CD4-positive, CD25-positive, alpha-beta regulatory T cell (primary cell): ENCODE measurements at regions not wholly inside any gene's neighbourhood (a gene's known extent, or its start where the extent isn't known, plus 50 kb on each side); places are given as distances from the start of the nearest gene placed in this dataset.

Source experiments
- ATAC-seq, 2 donors: fragments of 150-1000 bp; cut with Tn5 transposase; one replicate each; pipeline ENCODE4 v1.10.0; 2021; ENCODE audit warnings: low read depth in 2 of 2, moderate number of reproducible peaks in 2 of 2, moderate library complexity in 1 of 2
- DNase-seq, 3 donors: peaks; one replicate each; pipeline versions ENCODE4 v3.0.0 to v3.0.0-alpha.2; 2012 to 2022; ENCODE audit warnings: mixed read lengths in 1 of 3
- H3K27ac ChIP-seq: one replicate; pipeline ENCODE4 v1.7.0; 2013; ENCODE audit warnings: mild to moderate bottlenecking, low read length; ENCODE audit not compliant: insufficient read depth, poor library complexity, severe bottlenecking
- H3K27me3 ChIP-seq: one replicate; pipeline ENCODE4 v1.7.0; 2013; ENCODE audit warnings: low read length; ENCODE audit not compliant: control insufficient read depth, insufficient read depth
- H3K36me3 ChIP-seq: one replicate; pipeline ENCODE4 v1.7.0; 2013; ENCODE audit warnings: mild to moderate bottlenecking, low read length, moderate library complexity; ENCODE audit not compliant: control insufficient read depth, insufficient read depth
- H3K4me1 ChIP-seq: 2 replicates; pipeline ENCODE4 v1.7.0; 2013; ENCODE audit warnings: mild to moderate bottlenecking, low read length; ENCODE audit not compliant: insufficient read depth, control insufficient read depth, poor library complexity, severe bottlenecking
- H3K4me3 ChIP-seq: one replicate; pipeline ENCODE4 v1.7.0; 2013; ENCODE audit warnings: low read depth, mild to moderate bottlenecking, low read length, moderate library complexity
- H3K9me3 ChIP-seq, 2 experiments: 1 replicate in 1 of 2; 2 replicates in 1 of 2; pipeline ENCODE4 v1.7.0; 2013; ENCODE audit warnings: low read length in 2 of 2, mild to moderate bottlenecking in 1 of 2, moderate library complexity in 1 of 2; ENCODE audit not compliant: control insufficient read depth in 2 of 2
- H3K27ac Mint-ChIP-seq, 3 donors: one replicate each; pipeline ENCODE4 v1.8.0; 2020 to 2022; ENCODE audit warnings: mild to moderate bottlenecking in 3 of 3, mixed read lengths in 3 of 3, moderate library complexity in 2 of 3
- H3K27me3 Mint-ChIP-seq: one replicate; pipeline ENCODE4 v1.8.0; 2022; ENCODE audit warnings: mild to moderate bottlenecking, mixed read lengths
- H3K36me3 Mint-ChIP-seq: one replicate; pipeline ENCODE4 v1.8.0; 2020; ENCODE audit warnings: mixed read lengths
- H3K4me1 Mint-ChIP-seq, 4 donors: one replicate each; pipeline ENCODE4 v1.8.0; 2020 to 2022; ENCODE audit warnings: mixed read lengths in 4 of 4, mild to moderate bottlenecking in 1 of 4
- H3K4me3 Mint-ChIP-seq, 4 donors: one replicate each; pipeline ENCODE4 v1.8.0; 2020 to 2022; ENCODE audit warnings: mild to moderate bottlenecking in 4 of 4, mixed read lengths in 4 of 4, moderate library complexity in 3 of 4
- H3K9me3 Mint-ChIP-seq, 7 donors: one replicate each; pipeline ENCODE4 v1.8.0; 2020 to 2022; ENCODE audit warnings: mixed read lengths in 7 of 7, mild to moderate bottlenecking in 3 of 7, moderate library complexity in 2 of 7

- Histone ChIP-seq H3K27ac (no peak overlapping the region), H3K36me3 (no peaks in the 10 kb centered on the region), H3K9me3 (peaks cover 4 to 19% of the 10 kb centered on the region in 2 experiments), H3K27me3 (no peaks in the 10 kb centered on the region), H3K4me3 (no peak overlapping the region), H3K4me1 (no peaks in the 10 kb centered on the region)
- H3K4me3 Mint-ChIP-seq: no peak overlapping the region
- no peak for DNase-seq
- no peaks in the 10 kb centered on the region for H3K4me1 Mint-ChIP-seq
- ATAC-seq: no peak
- peaks cover 0 to 26% (median 9%) of the 10 kb centered on the region in 7 donors for H3K9me3 Mint-ChIP-seq
- no peak overlapping the region for H3K27ac Mint-ChIP-seq
- H3K36me3 Mint-ChIP-seq: no peaks in the 10 kb centered on the region
- H3K27me3 Mint-ChIP-seq: no peaks in the 10 kb centered on the region
These were observed 689.3 kb upstream of the ATXN8OS start for GRCh38 chr13:69418319-69418718.

- Mint-ChIP-seq H3K9me3 (peaks cover 0 to 27% (median 9%) of the 10 kb centered on the region in 7 donors), H3K27me3 (no peaks in the 10 kb centered on the region)
- no peak for ATAC-seq
These were observed 696.9 kb upstream of the ATXN8OS start for GRCh38 chr13:69410761-69411160.

DNA sequence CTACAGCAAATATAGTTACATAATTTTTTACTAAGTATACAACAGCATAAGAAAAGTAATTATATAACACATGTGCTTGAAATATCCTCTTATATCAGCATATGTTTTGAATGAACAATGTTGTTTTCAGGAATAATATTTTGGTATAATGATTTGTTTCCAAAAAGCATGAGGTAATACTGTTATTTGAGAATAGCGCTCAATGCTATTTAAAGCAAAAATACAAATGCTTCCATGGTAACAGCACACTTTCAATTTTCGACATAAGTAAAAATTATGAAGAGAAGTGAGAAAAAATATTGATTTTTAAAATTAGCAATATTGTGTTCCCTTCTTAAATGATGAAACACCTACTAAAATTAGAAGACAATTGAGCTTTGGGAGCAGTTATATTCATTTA lies 715.9 kb upstream of the ATXN8OS start:
- H3K4me1 Mint-ChIP-seq: no peaks in the 10 kb centered on the region
- Histone ChIP-seq H3K27ac (no peak overlapping the region), H3K4me3 (no peak overlapping the region), H3K4me1 (no peaks in the 10 kb centered on the region), H3K9me3 (peaks cover 0 to 2% of the 10 kb centered on the region in 2 experiments), H3K36me3 (no peaks in the 10 kb centered on the region), H3K27me3 (no peaks in the 10 kb centered on the region)
- H3K4me3 Mint-ChIP-seq: no peak overlapping the region
- H3K27me3 Mint-ChIP-seq: no peaks in the 10 kb centered on the region
- H3K9me3 Mint-ChIP-seq: peaks cover 3 to 29% (median 13%) of the 10 kb centered on the region in 7 donors
- no peak overlapping the region for H3K27ac Mint-ChIP-seq
- ATAC-seq (no peak), DNase-seq (no peak)
- H3K36me3 Mint-ChIP-seq: no peaks in the 10 kb centered on the region

More at GRCh38 chr13:69410761-69411160, 696.9 kb upstream of the ATXN8OS start:
- Mint-ChIP-seq H3K4me1 (no peaks in the 10 kb centered on the region), H3K4me3 (no peak overlapping the region), H3K36me3 (no peaks in the 10 kb centered on the region), H3K27ac (no peak overlapping the region)
- Histone ChIP-seq H3K4me3 (no peak overlapping the region), H3K27ac (no peak overlapping the region), H3K27me3 (no peaks in the 10 kb centered on the region), H3K36me3 (no peaks in the 10 kb centered on the region), H3K4me1 (no peaks in the 10 kb centered on the region), H3K9me3 (peaks cover 3 to 7% of the 10 kb centered on the region in 2 experiments)
- DNase-seq: no peak

GRCh38 chr13:69389899-69390298 lies 717.7 kb upstream of the ATXN8OS start:
- H3K9me3 ChIP-seq: peaks cover 6 to 9% of the 10 kb centered on the region in 2 experiments
- no peak for ATAC-seq
- no peaks in the 10 kb centered on the region for H3K27me3 Mint-ChIP-seq

DNA sequence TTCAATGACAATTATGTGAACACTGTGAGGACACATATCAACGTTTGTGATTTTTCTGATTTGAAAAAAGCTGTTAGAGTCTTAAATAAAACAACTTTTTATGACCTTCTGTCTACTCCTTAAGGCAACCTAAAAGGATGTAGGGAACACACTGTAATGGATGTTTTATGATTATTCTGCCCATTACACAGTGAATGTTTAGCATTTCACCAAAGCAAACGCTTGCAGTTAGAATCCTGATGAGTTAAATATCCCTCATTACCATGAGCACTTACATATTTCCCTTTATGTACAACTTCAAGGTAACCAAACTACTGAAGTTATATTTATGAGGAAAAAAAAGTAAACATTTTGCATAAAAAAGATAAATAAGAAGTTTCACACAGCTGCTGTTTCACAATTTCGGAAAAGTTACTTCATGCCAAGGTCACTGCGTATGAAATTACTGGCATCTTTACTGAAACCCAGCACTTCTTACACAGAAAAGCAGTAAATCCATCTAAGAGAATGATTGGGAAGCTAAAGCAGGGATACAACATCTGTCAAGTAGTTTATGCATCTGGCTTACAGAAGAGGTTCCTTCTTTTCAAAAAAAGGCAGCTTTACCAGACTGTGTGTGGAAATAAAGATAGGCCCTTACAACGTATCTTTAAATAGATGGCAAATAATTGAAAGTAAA lies 733.7 kb upstream of the ATXN8OS start:
- H3K27me3 Mint-ChIP-seq: no peaks in the 10 kb centered on the region
- H3K4me1 Mint-ChIP-seq: no peaks in the 10 kb centered on the region
- H3K9me3 Mint-ChIP-seq: peaks cover 0 to 11% (median 2%) of the 10 kb centered on the region in 7 donors
- no peaks in the 10 kb centered on the region for H3K36me3 Mint-ChIP-seq
- H3K4me3 Mint-ChIP-seq: no peak overlapping the region
- Histone ChIP-seq H3K9me3 (no peaks in the 10 kb centered on the region), H3K36me3 (no peaks in the 10 kb centered on the region), H3K4me3 (no peak overlapping the region), H3K27ac (no peak overlapping the region), H3K27me3 (no peaks in the 10 kb centered on the region), H3K4me1 (no peaks in the 10 kb centered on the region)
- no peak for DNase-seq
- ATAC-seq: no peak
- H3K27ac Mint-ChIP-seq: no peak overlapping the region

More at GRCh38 chr13:69389899-69390298, 717.7 kb upstream of the ATXN8OS start:
- Mint-ChIP-seq H3K27ac (no peak overlapping the region), H3K36me3 (no peaks in the 10 kb centered on the region), H3K4me3 (no peak overlapping the region), H3K4me1 (no peaks in the 10 kb centered on the region), H3K9me3 (peaks cover 0 to 25% (median 10%) of the 10 kb centered on the region in 7 donors)
- H3K4me1 ChIP-seq: no peaks in the 10 kb centered on the region
- no peaks in the 10 kb centered on the region for H3K27me3 ChIP-seq
- no peak for DNase-seq
- H3K36me3 ChIP-seq: no peaks in the 10 kb centered on the region
- no peak overlapping the region for H3K27ac ChIP-seq
- H3K4me3 ChIP-seq: no peak overlapping the region

- no peaks in the 10 kb centered on the region for H3K4me1 ChIP-seq
- peaks cover 3 to 45% (median 12%) of the 10 kb centered on the region in 7 donors for H3K9me3 Mint-ChIP-seq
- no peak overlapping the region for H3K27ac ChIP-seq
- no peaks in the 10 kb centered on the region for H3K36me3 Mint-ChIP-seq
- H3K36me3 ChIP-seq: no peaks in the 10 kb centered on the region
- H3K4me3 Mint-ChIP-seq: no peak overlapping the region
- no peak overlapping the region for H3K27ac Mint-ChIP-seq
- no peak for ATAC-seq
- H3K4me3 ChIP-seq: no peak overlapping the region
- no peaks in the 10 kb centered on the region for H3K4me1 Mint-ChIP-seq
- H3K27me3 ChIP-seq: no peaks in the 10 kb centered on the region
- peaks cover 4 to 7% of the 10 kb centered on the region in 2 experiments for H3K9me3 ChIP-seq
- no peaks in the 10 kb centered on the region for H3K27me3 Mint-ChIP-seq
- DNase-seq: no peak
These were observed 744.3 kb upstream of the ATXN8OS start for GRCh38 chr13:69363360-69363759.

- Histone ChIP-seq H3K36me3 (no peaks in the 10 kb centered on the region), H3K4me3 (no peak overlapping the region), H3K27me3 (no peaks in the 10 kb centered on the region), H3K4me1 (no peaks in the 10 kb centered on the region), H3K27ac (no peak overlapping the region), H3K9me3 (peaks cover 0 to 14% of the 10 kb centered on the region in 2 experiments)
- no peaks in the 10 kb centered on the region for H3K36me3 Mint-ChIP-seq
- no peak overlapping the region for H3K4me3 Mint-ChIP-seq
- no peak for ATAC-seq
- DNase-seq: no peak
- H3K9me3 Mint-ChIP-seq: peaks cover 0 to 16% (median 8%) of the 10 kb centered on the region in 7 donors
- H3K4me1 Mint-ChIP-seq: no peaks in the 10 kb centered on the region
- H3K27ac Mint-ChIP-seq: no peak overlapping the region
- H3K27me3 Mint-ChIP-seq: no peaks in the 10 kb centered on the region
These were observed 776.4 kb upstream of the ATXN8OS start for GRCh38 chr13:69331245-69331644.
